DMS114 treated with DMSO at 0.1 percent for 48 hours (cell line): ENCODE measurements at regions not wholly inside any gene's neighbourhood (a gene's known extent, or its start where the extent isn't known, plus 50 kb on each side); places are given as distances from the start of the nearest gene placed in this dataset.

Experiments
- DNase-seq: peaks from one replicate; lab custom pipeline; 2025; ENCODE audit not compliant: unreplicated experiment; lab: John Stamatoyannopoulos, UW

DNA sequence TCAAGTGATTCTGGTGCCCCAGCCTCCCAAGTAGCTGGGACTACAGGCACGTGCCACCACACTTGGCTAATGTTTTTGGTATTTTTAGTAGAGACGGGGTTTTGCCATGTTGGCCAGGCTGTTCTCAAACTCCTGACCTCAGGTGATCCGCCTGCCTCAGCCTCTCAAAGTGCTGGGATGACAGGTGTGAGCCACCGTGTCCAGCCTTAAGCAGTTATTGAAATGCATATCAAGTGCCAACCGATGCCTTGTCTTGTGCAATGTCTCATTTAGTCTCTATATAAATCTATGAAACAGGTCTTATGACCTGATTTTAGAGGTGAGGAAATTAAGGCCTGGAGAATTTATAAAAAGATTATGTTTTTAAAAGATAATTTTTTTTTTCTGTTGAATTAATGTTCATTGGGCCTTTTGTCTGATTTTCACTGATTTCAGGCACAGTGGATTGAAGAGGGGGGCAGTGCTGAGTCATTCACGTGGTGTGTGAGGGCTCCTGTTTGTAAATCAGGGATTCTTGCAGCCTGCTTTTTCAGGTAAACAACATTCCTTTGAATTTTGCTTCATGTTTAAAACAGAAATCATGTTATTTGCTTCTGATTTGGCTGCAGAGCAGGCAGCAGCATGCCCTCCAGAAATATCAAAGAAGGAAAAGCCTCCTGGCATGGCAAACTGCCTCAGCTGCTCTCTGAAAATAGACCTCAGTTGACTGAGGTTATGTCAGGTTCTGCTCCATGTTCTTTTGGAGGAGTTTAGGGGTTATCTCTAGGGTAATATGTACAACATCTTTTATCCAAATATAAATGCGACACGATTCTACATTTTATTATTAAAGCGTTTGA, 407.0 kb upstream of the RGMA start:
- DNase-seq, result no peak

DNA sequence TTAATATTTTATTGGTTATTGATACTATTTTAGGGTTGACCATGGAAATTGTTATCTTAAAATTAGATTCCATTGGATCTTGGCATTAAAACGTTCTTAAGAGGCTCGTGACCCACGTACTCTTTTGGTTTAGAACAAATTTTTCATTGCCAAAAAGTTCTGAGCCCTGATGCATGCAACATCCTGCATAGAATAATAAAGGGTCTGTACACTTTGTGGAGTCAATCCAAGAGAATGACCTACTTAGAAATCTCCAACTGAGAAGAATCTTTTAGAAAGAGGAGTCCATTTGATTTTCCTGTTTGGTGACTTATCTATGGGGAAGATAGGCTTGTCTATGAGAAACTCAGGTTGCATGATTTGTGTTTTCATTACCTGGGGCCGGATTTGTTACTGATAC, 404.2 kb upstream of the RGMA start:
- no peak for DNase-seq

DNA sequence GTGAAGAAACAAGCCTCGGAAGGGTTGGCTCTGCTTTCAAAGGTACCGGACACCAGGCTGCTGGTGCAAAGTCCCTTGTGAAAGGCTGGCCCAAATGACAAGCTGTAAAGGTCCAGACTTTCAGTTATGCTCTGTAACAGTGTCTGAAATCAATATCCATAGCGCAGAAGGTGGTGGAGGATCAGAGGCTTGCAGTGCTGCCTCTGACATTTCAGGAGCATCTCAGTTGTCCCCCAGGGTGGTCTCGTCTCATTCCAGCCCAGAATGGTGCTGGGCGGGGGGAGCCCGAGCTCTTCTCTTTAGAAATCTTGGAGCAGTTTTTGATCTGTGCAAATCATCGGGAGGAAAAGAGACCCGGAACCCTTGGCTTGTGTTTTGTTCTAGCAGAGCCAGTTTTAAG, 402.3 kb upstream of the RGMA start:
- DNase-seq, result no peak

DNA sequence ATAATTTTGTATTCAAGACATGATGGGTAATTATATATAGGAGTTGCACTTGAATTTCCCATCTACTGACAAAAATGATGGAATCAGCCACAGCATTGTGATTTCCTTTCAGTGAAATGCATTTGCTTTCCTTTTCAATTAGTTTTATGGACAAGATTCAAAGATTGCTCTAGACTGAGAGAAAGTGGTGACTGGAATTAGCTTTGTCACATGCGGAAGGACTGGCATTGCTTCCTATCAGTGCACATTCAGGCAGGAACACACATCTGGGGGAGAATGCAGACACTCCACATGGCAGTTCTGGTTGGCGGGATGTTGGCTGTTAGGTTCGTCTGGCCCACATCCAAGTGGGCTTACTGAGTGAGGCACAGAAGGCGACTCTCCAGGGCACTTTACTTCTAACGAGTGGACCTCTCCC, 399.3 kb upstream of the RGMA start:
- no peak for DNase-seq

DNA sequence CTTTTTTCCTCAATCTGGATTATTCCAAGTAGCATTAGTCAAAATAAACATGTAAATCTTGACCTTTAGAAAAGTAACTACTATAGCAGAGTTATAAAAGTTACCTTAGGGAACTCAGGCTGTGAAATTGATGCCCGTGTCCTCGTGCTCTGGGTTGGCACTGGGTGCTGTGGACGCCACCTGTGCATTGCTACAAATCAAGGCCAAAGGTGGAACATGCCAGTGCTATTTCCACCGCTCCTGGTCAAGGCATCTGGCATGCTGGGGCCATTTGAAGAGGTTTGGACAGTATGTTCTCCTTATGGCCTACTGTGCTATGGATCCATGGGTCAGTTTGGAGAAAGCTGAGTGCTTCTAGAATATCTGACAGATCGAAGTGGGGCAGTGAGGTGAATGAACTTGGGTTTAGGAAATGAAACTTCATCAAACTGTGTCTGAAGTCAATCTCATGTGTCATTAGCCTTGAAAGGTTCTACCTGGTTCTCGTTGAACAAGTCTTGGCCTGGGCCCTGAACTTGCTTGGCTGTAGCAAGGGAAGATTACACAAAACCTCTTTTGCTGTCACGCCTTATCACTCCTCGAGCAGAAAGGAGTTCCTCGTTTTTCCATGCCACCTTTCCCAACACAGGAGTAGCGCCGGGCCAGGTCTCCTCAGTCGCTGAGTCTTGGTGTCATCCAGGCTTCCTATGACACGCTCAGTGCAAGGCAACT, 397.6 kb upstream of the RGMA start:
- DNase-seq, result no peak

DNA sequence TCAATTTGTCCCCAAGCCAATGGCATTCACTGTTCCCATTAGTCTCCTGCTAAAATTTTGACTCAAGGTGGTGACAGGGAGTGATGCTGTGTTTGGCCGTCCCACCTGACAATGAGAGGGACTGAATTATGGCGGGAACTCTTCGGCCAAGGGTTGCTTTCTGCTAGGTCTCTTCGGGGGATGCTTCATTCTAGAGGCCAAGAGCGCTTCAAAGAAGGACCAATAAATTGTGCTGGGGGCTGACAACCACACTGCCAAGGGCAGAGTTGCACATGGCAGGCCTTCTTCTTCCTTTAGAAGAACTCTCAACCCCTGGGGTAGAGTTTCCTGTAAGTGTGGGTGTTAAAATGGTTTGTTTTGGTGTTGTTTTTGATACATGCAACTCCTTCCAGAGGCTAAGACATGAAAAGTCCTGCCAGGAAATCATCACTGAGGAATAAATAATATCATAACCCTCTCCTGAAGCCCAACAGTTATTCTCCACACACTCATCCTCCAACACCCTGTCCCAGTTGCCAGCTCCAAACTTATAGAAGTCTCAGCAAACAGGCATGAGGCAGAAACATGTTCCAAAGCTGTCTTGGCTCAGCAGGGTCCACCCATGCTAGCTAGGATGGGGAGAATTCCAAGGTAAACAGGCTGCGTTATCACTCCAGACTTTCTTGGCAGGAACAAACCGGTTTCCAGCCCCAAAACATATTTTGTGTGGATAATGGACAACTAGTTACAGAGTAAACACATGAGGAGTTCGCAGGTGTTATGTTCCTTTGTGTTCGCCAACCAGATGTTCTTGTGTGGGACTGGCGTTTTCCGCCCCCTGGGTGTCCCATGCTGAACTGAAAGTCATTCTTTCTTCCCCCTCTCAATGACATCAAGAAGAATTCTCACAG, 396.7 kb upstream of the RGMA start:
- DNase-seq, result no peak

DNA sequence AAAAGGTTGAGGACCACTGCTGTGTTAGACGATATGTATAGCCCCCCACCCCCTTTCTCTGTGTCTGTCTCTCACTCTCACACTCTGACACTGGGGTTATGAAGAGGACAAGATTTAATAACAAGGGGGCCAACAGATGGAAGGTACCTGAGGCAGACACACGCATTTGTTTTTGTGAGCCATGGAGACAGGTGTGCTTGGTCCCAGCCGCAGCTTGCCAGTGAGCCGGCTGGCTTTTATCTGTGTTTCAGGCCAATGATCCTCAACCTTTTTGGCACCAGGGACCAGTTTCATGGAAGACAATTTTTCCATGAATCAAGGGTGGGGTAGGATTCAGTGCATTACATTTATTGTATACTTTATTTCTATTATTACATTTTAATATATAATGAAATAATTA, 394.9 kb upstream of the RGMA start:
- no peak for DNase-seq

DNA sequence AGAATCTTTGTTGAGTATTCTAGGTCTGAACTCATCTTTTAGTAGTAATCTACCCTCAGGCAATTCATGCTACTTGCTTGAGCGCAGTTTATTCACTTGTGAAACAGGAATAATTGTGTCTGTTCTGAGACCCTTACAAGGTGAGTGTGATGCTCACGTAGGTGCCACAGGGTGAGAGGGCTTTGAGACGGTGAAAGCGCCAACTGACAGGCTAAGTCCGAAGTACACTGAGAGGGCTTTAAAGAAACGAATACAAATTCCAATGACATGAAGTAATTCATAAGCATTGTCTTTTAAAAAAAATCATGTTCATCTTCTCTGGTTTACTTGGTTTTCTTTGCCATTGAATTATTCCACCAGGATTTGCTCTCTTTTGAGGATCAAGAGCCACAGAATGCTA, 393.7 kb upstream of the RGMA start:
- DNase-seq, result no peak

DNA sequence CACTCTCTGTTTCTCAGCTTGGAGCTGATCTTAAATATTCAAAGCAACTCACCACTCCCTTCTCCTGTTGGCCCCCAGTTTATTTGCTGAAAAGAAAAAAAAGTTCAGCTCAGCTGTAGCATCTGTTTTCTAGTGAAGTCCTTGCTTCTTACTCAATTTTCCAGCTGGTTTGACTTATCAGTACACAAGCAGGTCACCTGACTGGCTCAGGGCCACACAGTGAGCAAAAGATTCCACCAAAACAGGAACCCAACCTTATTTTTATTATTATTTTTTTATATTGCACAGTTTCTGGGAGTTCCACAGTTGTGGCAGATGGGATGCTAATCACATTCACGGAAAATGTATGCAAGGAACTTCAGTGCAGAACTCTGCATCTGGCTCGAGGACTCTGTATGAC, 390.7 kb upstream of the RGMA start:
- DNase-seq, result no peak

DNA sequence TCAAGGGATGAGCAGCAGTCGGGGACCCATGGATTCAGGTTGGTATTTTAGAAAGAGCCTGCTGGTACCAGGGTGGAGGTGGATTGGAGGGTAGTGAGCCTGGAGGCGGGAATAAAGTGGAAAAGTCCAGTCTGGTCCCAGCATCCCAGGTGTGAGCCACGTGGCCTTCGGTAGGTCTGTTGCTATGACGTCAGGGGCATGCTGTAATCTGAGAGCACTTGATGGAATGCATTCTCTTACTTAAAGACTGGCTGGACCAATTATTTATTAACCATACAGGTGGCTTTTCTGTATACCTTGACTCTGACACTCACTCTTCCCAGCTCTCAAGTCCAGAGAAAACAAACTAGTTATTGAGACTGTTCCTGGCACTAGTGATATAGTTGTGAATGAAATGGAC, 389.9 kb upstream of the RGMA start:
- no peak for DNase-seq

DNA sequence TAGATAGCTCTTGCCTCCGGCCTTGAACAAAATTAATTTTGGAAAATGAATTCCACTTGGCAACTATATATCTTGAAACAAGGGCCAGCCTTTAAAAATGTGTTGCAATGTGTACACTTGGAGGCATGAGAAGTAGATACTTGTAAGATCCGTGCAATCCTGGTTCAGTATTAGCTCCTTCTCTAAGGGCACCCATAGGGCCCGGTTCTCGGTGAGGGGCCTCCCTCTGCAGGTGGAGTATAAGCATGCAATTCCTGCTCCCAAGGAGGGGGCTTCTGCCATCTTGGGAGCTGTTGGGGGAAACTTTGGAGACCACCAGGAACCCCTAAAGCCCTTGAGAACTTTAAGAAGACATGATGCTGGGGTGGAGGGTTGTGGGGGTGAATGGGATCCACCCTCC, 388.7 kb upstream of the RGMA start:
- no peak for DNase-seq

DNA sequence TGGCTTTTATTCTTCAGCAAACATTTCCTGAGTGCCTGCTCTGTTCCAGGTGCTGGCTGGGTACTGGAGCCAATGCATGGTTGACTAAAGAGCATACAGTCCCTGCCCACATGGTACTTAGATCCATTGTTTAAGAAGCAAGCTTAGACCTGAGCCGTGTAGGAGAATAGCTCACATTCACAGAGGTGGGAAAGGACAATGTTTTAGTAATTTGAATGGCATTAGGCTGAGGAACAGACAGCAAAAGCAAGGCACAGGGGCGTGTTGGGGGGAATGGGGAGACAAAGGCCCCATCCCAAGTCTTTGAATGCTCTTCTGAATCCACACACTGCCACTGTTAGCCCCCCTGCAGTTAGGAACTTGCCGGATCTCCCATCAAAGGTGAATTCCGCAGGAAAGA, 388.2 kb upstream of the RGMA start:
- DNase-seq, result no peak

DNA sequence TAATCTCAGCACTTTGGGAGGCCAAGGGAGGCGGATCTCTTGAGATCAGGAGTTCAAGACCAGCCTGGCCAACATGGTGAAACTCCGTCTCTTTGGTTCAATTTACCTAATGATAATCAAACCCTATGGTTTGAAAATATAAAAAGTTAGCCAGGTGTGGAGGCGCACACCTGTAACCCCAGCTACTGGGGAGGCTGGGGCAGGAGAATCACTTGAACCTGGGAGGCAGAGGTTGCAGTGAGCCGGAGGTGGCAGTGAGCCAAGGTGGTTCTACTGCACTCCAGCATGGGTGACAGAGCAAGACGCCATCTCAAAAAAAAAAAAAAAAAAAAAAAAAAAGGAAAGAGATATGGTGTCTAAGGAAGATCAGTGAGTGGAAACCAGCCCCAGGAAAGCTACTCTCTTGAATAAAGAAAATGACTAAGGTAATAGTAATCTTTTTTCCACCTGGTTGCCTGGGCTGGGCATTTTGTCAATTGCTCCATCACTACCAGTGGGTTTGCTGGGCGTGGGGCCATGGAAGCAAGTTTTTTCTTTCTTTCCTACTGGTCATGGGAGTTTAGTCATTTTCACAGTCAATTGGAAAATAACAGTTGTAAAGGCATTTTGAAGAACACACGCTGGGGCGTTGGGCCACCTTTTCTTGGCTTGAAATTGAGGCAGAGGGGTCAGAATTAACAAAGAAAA, 387.6 kb upstream of the RGMA start:
- no peak for DNase-seq

DNA sequence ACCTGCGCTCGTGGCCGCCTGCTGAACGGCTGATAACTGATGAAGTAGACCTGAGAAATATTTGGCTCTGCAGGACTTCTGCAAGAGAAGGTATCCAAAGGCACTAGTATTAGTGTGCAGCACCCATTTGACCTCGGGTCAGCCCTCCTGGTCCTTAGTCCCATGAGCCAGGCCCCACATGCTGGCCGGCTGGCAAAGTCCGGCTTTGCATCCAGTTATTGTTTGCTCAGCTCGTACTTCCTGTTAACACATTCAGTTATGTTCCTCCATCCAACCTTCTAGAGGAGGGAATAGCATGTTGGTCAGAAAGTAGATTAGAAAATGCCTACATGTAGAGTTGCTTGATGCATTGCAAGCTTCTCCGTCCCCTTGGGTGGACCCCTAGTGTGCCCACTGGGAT, 385.7 kb upstream of the RGMA start:
- no peak for DNase-seq

DNA sequence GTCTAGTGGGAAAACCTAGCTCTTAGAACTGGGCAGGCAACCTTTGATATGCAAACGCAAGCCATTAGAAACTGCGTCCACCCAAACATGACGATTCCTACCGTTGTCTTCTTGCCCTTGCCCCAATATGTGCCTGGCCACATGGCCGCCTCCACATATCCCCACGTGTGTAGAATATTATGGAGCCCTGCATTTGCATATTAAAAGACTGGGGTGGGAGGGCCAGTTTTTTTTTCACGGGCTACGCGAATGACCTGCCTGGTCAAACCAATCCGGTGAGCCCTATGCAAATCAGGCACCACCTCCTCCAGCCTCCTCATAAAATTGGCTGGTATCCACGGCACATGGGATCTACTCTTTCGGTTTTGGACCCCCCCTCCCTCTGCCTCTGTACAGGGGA, 381.0 kb upstream of the RGMA start:
- no peak for DNase-seq

DNA sequence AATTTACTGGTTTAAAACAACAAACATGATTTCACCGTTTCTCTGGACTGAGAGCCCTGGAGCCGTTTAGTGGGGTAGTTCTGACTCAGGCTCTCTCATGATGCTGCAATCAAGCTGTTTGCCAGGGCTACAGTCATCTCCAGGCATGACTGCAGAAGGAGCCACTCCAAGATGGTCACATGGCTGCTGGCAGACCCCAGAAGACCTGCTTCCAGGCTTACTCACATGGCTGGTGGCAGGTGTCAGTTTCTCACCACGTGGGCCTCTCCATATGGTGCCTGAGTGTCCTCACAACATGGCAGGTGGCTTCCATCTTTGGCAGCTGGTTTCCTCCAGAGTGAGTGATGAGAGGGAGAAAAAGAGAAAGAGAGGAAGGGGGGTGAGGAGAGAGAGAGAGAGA, 378.3 kb upstream of the RGMA start:
- DNase-seq, result no peak

DNA sequence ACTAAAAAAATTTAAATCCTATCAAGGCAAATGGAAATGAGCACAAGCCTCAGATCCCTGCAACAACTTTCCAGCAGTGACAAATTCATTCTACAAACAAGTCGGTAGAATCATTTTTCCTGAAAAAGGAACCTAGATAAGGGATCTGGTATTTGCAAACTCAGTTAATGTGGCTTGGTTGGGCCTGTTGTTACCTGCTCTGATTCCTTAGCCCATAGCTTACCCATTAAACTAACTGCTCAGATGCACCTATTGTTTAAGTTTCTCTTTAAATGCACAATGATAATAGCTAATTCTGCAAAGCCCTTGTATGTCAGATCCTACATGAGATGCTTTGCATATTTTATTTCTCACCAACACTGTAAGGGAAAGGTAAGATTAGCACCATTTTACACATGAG, 377.4 kb upstream of the RGMA start:
- DNase-seq, result no peak

DNA sequence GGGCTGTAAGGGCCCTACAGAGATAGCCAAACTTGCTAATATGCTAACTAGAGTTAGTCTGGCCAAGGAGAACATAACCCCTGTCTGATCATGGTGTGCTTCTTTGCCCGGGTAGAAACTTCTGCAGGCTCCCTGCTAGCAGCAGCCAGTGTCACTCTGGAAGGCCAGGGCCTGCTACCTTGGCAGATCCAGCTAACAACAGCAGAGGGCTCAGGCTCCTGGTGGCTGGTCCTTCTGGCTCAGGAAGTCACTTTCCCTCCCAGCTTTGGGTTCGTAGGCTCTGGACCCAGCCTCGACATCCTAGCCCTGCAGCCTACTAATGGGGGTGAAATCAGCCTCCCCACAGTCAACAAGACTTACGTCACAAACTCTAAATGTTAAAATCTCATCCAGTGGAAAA, 373.7 kb upstream of the RGMA start:
- no peak for DNase-seq

DNA sequence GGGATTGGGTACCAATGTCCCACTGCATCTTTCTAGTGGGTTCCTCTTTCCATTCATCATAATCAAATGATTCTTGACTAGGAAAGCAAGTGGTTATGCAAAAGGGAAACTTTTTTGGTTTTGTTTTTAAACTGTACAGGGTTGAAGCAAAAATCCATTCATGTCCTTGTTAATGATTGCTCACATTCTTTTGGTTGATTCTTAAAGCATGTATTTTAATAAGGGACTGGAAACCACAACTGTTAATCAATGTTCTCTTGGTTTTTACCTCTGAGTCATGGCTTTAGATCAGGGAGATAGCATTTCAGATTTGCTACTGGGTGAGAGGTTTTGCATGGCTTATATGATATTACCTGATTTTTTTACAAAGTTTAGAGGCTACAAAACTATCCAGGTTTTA, 371.7 kb upstream of the RGMA start:
- no peak for DNase-seq

DNA sequence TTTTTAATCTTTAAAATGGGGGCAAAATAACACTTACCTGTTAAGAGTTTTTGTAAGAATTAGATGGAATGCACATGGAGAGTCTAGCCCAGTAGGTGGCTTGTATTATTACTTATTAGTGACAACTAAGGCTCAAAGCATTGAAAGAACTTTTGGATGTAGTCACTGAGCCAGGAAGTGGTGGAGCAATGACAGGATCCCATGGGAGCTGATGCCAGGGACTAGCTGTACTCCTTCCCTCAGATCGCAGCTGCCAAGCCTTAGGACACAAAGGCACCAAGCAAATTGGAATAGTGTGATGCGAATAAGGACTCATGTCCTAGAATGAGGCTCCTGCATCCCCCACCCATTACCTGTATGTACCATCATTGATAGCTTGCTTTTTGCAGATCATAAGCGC, 370.4 kb upstream of the RGMA start:
- no peak for DNase-seq

DNA sequence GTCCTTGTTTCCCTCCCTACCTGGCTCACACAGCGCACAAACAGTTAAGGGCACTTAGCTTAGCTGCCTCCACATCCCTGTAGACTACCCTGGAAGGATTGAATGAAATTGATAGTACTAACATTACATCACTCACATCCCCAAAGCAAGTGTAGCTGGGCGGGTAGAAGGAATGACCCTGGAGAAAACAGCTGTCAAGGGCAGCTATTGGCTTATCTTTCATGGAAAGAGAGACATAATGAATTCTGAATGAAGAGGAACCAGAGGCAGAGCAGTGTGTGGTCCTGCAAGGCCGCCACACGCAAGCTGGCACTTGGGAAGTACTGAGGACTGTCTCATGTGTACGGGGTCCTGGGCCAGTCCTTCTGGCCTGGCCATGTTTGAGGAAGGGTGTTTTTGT, 369.6 kb upstream of the RGMA start:
- no peak for DNase-seq
